NCI-H526 treated with DMSO at 0.1 percent for 48 hours (cell line): ENCODE measurements at regions not wholly inside any gene's neighbourhood (a gene's known extent, or its start where the extent isn't known, plus 50 kb on each side); places are given as distances from the start of the nearest gene placed in this dataset.
"Not testable (repeated sequence)": the region's sequence is repeated elsewhere in the genome, so short reads cannot be mapped to it uniquely, and the experiment has no call there.

Experiments used
- DNase-seq: peaks from one replicate; lab custom pipeline; 2025; lab: John Stamatoyannopoulos, UW

DNA sequence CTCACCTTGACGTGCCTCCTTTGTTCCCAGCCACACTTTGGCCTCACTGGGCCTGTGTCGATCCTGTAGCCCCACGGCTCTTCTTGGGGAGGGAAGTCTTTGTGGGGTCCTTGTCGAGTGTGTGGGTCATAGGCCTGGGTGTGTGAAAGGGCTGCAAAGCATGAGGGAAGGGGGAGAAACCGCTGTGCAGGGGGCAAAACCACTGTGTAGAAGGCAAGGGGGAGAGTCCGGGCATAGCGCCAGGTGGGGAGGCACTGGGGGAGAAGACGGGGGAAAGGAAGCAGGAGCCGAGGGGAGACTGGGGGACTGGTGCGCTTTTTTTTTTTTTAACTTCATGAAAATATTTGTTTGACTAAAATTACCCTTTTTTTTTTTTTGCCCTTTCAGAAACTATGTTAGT, 65.1 kb upstream of the RASD2 start:
- DNase-seq, result no peak

DNA sequence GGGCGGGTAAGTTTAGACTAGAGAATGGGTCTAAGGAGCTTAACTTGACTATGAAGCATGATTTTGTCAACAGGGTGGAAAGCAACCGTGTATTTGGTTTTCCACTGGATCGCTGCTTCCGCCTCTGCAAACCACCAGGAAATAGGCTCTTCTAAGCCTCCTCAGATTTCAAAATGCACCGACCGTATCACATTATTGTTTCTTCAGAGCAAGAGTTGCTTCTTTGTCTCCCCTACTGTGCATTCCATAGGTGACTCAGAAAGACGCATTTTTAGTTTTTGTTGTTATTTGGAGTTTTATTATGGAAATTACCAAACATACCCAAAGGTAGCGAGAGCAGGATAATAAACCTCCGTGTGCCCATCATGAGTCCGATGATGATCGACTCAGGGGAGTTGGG, 64.3 kb upstream of the RASD2 start:
- no peak for DNase-seq

DNA sequence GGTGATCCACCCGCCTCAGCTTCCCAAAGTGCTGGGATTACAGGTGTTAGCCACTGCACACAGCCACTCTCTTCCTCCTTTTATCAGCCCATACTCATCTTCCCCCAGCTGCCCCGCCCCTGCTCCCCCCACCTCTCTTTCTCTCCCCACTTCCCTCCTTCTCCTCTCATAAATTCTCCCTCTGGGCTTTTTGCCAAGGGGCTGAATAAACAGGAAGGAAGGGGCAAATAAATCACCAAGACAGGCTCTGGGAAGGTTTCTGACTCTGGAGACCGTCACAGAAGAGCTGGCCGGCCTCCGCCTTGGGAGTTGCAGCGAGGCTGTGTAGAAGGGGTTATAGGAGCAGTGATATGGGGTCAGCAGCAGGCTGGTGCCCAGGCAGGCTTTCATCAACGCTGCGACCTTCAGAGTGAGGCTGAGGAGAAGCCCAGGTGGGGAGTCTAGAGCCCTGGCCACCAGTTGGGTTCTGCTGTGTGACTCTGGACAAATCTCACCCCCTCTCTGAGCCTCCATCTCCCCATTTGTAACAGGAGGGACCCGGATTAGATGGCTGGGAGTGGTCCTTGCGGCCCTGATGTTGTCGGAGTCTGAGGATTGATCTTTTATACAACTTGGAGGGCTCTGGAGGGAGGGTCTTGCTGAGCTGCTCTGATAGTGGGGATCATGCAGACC, 62.6 kb upstream of the RASD2 start:
- no peak for DNase-seq

DNA sequence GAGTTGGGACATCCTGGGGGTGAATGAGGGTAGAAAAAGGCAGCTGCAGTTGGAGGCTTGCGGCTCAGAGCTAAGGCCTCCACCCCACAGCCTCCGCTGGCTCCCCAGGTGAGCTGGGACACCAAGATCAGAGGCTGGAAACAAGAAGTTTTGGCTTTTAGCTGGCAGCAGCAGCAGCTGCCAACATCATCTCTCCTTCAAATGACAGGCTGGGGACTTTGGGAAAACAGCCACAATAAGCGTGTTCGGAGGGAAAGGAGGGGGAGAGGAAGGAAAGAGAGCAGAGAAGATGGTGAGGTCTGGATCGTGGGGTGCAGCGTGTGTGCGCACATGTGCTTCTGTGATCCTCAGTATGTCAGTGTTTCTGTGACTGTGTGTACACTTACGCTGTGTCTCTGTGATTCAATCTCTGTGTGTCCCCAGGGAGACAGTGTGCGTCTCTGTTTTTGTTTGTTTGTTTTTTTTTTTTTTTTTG, 62.0 kb upstream of the RASD2 start:
- no peak for DNase-seq

DNA sequence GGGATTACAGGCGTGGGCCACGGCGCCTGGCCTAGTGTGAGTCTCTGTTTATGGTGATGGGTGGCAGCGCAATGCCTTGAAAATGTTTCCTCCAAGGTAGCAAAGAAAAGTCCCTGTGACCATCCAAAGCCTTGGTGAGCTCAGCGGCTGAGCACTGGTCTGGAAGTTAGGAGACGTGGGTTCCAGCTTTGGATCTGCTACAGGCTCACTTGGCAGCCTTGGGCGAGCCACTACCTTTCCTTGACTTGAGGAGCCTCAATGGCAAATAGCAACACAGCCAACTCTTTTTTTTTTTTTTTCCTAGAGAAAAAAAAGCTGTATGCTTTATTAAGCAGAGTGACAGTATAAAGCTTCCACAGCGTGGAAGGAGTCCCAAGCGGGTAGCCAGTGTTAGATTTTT, 61.3 kb upstream of the RASD2 start:
- no peak for DNase-seq

DNA sequence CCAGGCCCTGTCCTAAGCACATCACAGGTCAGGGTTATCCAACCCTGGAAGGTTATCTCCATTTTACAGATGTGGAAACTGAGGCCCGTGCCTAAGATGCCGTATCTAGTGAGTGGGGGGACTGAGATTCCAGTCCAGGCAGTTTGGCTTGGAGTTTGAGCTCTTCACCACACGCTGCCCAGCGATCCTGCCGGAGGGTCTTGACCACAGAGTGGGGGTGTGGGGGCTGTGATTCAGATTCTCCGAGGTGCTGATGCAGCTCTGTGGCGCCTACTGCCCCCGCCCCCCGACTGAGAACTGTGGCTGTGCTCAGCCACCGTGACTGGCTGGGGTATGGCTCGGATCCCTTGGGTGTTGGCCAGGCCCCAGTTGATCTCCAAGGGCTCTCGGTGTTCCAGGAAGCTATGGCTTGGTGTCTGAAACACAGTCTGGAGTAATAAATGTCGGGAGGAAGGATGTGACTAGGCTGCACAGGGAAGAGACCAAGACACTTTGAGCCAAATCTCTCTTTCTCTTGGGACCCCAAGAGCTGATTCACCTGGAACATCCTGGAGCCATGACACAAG, 60.6 kb upstream of the RASD2 start:
- no peak for DNase-seq

DNA sequence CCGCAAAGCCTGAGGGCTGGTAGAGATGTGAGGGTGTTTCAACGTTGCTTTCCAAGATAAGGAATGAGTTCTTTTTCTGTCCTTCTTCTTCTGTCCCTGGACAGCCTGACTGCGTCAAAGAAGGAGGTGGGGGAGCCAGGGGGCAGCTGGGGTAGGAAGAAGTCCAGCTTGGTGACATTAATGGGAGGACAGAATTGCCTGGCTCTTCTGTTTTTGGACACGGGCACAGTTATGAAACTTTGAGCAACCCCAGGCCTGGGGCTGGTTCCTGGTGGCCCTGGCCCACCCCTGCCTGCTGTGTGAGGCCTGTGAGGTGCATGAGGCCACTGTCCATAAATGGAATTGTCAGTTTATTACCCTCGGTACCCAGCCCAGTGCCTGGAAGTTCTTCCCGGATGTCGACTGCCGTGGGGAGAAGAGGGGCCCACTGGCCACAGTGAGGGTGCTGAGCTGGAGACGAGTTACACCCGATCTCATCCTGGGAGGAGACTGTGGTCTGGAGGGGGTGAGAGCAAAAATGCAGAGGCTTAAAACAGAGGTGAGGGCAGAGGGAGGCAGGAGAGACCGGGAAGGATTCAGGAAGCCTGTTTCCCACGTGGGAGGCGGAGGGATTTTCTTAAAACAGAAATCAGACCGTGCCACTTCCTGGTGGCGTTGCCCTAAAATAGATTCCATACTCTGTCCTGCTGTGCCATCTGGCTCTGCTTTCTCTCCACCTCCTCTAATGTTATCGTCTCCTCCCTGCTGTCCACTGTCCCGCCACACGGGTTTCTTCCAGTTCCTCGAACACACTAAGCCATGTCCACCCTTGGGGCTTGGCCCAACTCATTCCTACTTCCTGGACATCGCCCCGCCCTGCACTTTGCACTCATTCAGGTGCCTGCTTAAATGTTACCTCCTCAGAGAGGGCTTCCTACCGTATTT, 59.7 kb upstream of the RASD2 start:
- DNase-seq, result no peak

DNA sequence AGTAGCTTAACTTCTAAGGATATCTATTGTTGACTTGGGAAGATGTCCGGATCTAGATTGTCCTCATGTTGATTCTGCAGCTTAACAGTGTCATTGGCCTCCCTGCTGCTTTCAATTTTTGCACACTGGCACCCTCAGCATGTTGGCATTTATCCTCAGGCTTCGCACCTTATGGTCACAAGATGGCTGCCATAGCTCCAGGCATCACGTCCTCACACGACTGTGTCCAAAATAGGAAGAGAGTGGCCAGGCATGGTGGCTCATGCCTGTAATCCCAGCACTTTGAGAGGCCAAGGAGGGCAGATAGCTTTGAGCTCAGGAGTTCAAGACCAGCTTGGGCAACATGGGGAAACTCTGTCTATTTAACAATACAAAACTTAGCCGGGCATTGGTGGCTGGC, 58.3 kb upstream of the RASD2 start:
- DNase-seq, result no peak

DNA sequence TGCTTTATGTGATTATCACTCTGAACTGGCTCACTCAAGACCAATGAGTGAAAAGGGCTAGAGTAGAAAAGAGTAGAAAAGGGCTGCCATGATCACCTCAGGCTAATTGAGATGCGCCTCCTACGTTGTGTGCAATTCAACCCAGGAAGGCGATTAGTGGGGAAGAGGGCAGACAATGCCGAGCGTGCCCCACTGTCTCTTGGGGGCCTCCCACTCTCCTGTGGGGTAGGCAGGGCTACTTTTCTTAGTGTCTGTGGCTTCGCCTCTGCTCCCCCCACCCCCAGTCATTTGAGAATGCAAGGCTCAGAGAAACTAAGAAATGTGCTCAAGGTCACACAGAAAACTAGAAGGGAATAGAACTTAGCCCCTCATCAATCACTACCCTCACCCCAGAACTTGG, 57.7 kb upstream of the RASD2 start:
- DNase-seq, result no peak

DNA sequence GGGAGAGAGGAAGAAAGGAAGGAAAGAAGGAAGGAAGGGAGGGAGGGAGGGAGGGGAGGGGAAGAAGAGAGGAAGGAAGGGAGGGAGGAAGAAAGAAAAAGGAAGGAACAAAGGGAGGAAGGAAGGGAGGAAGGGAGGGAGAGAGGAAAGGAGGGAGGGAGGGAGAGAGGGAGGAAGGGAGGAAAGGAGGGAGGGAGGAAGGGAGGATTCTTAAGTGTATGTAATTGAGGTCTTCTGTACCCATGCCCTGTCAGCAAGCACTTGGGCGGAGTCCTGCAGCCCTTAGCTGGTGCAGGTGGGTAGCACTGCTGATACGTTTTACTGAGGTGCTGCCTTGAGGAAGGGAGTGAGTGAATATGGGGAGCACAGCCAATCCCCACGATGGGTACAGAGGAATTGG, 56.9 kb upstream of the RASD2 start:
- DNase-seq, result no peak

DNA sequence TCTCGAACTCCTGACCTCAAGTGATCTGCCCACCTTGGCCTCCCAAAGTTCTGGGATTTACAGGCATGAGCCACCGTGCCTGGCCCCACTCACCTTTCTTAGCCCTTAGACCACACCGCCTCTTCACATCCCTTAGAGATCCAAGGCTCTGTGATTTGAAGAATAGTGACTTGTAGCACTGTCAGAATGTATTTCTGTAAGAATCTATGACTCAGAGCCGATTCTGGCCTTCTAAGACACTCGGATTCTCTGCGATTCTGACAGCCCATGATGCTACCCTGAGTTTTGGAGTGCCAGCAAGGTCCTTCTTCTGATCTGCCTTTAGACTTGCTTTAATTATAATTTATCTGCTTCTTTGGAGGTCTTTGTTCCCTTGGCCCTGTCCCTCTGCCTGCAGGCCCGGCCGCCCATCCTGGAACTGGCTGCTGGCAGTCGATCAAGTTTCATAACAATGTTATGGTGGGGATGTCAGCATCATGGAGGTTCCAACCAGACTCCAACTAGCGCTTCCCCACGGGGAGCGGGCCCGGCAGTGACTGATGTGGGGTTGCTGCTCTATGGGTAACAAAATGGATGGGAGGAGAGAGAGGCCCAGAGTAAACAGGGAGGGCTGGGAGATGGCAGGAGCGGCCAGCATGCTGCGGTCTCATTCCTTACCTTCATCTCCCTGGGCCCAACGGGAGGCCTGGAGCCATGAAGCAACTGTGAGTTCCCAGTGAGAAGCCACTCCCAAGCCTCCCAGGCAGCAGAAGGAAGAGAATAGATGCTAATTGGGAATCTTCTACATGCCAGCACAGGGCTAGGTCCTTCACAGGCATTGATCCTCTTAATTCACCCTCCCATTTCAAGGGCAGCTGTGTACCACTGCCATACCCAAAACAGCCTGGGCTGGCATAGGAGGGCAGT, 55.7 kb upstream of the RASD2 start:
- no peak for DNase-seq

DNA sequence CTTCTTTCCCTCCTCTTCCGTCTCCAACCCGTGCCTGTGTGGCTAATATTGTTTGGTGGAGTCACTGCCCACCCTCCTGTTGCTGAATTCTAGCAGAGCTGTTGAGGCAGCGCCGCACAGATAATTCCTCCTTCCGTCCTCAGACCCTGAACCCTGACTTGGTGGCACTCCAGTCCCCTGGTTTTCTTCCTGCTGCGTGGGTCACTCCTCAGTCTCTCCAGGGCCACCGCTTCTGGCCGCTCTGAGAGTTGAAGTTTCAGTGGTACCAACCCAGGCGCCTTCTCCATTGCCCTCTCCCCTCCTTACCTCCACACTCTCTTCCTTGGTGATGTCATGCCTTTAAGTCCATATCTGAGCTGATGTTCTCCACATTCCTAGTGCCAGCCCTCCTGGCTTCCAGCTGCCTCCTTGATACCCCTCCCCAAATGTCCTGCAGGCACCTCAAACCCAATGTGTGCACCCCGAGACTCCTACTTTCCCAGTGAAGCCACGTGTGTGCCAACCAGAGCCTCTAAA, 54.5 kb upstream of the RASD2 start:
- no peak for DNase-seq

DNA sequence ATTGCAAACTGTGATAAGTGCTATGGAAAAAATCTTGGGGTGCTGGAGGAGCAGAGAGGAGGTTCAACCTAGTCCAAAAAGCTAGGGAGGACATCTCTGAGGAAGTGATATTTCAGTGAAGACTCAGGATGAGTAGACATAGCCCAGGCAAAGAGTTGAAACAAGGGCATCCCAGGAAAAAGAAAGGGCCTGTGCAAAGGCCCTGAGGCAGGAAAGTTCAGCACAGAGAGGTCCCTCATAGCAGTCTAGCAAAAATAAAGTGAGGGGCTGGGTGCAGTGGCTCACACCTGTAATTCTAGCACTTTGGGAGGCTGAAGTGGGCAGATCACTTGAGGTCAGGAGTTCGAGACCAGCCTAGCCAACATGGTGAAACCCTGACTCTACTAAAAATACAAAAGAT, 53.0 kb upstream of the RASD2 start:
- DNase-seq, result not testable (repeated sequence)

DNA sequence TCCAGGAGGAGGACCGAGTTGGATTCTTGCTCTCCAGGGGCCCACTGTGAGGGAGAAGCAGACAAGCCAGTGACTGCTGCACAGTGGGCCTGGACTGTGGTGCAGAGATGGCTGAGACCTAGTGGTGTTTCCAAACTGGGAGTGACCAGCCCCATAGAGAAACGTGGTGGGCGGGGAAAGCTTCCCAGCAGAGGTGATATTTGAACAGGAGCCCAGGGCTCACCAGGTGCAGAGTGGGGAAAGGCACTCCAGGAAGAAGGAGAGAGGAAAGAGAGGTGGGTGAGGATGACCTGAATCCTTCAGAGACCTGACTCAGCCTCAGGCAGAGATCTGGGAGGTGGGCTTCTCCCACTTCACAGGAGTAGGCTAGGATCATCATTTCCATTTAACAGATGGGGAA, 52.1 kb upstream of the RASD2 start:
- no peak for DNase-seq

DNA sequence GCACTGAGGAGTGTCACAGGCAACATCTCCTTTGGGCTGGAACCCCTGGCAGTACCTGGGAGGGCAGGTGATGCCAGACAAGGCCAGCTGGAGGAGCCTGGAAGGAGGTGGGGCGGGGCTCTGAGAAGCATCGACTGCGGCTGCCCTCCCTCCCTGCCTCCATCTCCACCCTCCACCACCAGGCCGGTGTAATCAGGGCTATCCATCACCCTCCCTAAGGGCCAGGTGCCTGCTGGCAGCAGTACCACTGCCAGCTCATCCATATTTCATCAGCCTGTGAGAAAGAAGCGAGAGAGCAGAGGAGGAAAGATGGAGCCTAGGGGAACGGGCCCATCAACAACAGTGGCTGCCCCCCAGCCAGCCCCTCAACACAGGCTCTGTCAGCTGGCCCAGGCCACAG, 51.4 kb upstream of the RASD2 start:
- DNase-seq, result peak; percentile 33
